Suprapubic skin (tissue), 4 donors: ENCODE measurements at regions not wholly inside any gene's neighbourhood (a gene's known extent, or its start where the extent isn't known, plus 50 kb on each side); places are given as distances from the start of the nearest gene placed in this dataset.

Experiments
- CTCF ChIP-seq, 2 donors: fragments of 200-600 bp in 1 of 2; fragments of 450-650 bp in 1 of 2; sonication (generic) in 1 of 2; IDR thresholded peaks; one replicate each; pipeline ENCODE4 v1.5.1; 2016 to 2019; ENCODE audit warnings: antibody characterized with exemption in 2 of 2, mild to moderate bottlenecking in 1 of 2, moderate library complexity in 1 of 2
- EP300 ChIP-seq: sonication (generic); formaldehyde crosslinking; IDR thresholded peaks from one replicate; pipeline ENCODE4 v1.6.1; 2017; ENCODE audit warnings: antibody characterized with exemption
- POLR2A ChIP-seq, 2 donors: fragments of 450-650 bp; IDR thresholded peaks; one replicate each; pipeline ENCODE4 v1.6.1; 2017; ENCODE audit warnings: antibody characterized with exemption in 2 of 2, mild to moderate bottlenecking in 2 of 2, moderate library complexity in 2 of 2
- POLR2AphosphoS5 ChIP-seq, 3 donors: sonication (generic); formaldehyde crosslinking; IDR thresholded peaks; one replicate each; pipeline ENCODE4 v1.6.1; 2017; ENCODE audit warnings: antibody characterized with exemption in 3 of 3

- TF ChIP-seq POLR2AphosphoS5 (IDR thresholded peaks at IDR 0.05): no peak
- TF ChIP-seq CTCF (IDR thresholded peaks at IDR 0.05): no peak
- no peak for TF ChIP-seq POLR2A (IDR thresholded peaks at IDR 0.05)
- TF ChIP-seq EP300: no peak
Observed at GRCh38 chr3:31196261-31196660, 301.8 kb upstream of the GADL1 start.
